Liver (tissue), 8 donors: ENCODE measurements at regions not wholly inside any gene's neighbourhood (a gene's known extent, or its start where the extent isn't known, plus 50 kb on each side); places are given as distances from the start of the nearest gene placed in this dataset.

Experiments used
- DNase-seq: peaks from one replicate; pipeline ENCODE4 v3.0.0-alpha.2; 2017; ENCODE audit warnings: low spot score
- H3K27ac ChIP-seq, 2 donors: one replicate each; pipeline ENCODE4 v1.7.0; 2013; ENCODE audit warnings: inconsistent platforms in 2 of 2, low read length in 2 of 2, control low read depth in 1 of 2, low read depth in 1 of 2, mild to moderate bottlenecking in 1 of 2
- H3K27me3 ChIP-seq, 4 donors: one replicate each; pipeline versions ENCODE4 v1.6.1 to v1.7.0; 2013; ENCODE audit warnings: low read length in 3 of 4, inconsistent platforms in 1 of 4, mild to moderate bottlenecking in 1 of 4, moderate library complexity in 1 of 4; ENCODE audit not compliant: control insufficient read depth in 4 of 4, insufficient read depth in 4 of 4
- H3K36me3 ChIP-seq, 4 donors: one replicate each; pipeline versions ENCODE4 v1.6.1 to v1.7.0; 2013; ENCODE audit warnings: low read length in 3 of 4, mild to moderate bottlenecking in 3 of 4, low read depth in 1 of 4, moderate library complexity in 1 of 4; ENCODE audit not compliant: control insufficient read depth in 4 of 4, insufficient read depth in 3 of 4
- H3K4me1 ChIP-seq, 4 donors: one replicate each; pipeline versions ENCODE4 v1.6.1 to v1.7.0; 2013; ENCODE audit warnings: low read length in 3 of 4, mild to moderate bottlenecking in 3 of 4, moderate library complexity in 1 of 4; ENCODE audit not compliant: control insufficient read depth in 4 of 4, insufficient read depth in 4 of 4
- H3K4me3 ChIP-seq, 3 donors: one replicate each; pipeline versions ENCODE4 v1.6.1 to v1.7.0; 2013; ENCODE audit warnings: low read length in 3 of 3, control low read depth in 1 of 3, low read depth in 1 of 3, mild to moderate bottlenecking in 1 of 3
- H3K9ac ChIP-seq, 2 donors: one replicate each; pipeline ENCODE4 v1.7.0; 2013; ENCODE audit warnings: low read length in 2 of 2, mild to moderate bottlenecking in 2 of 2, moderate library complexity in 2 of 2, control low read depth in 1 of 2, low read depth in 1 of 2
- H3K9me3 ChIP-seq, 4 donors: one replicate each; pipeline versions ENCODE4 v1.6.1 to v1.7.0; 2013; ENCODE audit warnings: low read length in 3 of 4; ENCODE audit not compliant: control insufficient read depth in 4 of 4
- ATF3 ChIP-seq: IDR thresholded peaks from 2 replicates; pipeline ENCODE4 v1.6.1; 2016; ENCODE audit warnings: antibody characterized with exemption
- EGR1 ChIP-seq, 2 donors: IDR thresholded peaks; 2 replicates each; pipeline ENCODE4 v1.6.1; 2016 to 2018; ENCODE audit warnings: antibody characterized with exemption in 2 of 2, low read depth in 2 of 2
- FOXA1 ChIP-seq: IDR thresholded peaks from 2 replicates; pipeline ENCODE4 v1.6.1; 2016; ENCODE audit warnings: antibody characterized with exemption
- FOXA2 ChIP-seq: IDR thresholded peaks from 2 replicates; pipeline ENCODE4 v1.6.1; 2016; ENCODE audit warnings: antibody characterized with exemption
- GABPA ChIP-seq, 2 donors: IDR thresholded peaks in 1 of 2; conservative IDR thresholded peaks in 1 of 2; 2 replicates each; pipeline ENCODE4 v1.6.1; 2016; ENCODE audit warnings: antibody characterized with exemption in 2 of 2, mild to moderate bottlenecking in 1 of 2, moderate library complexity in 1 of 2
- HNF4G ChIP-seq: IDR thresholded peaks from 2 replicates; pipeline ENCODE4 v1.6.1; 2016; ENCODE audit warnings: antibody characterized with exemption
- JUND ChIP-seq, 2 donors: IDR thresholded peaks; 2 replicates each; pipeline ENCODE4 v1.6.1; 2016; ENCODE audit warnings: antibody characterized with exemption in 2 of 2
- NR2F2 ChIP-seq: IDR thresholded peaks from 2 replicates; pipeline ENCODE4 v1.6.1; 2016; ENCODE audit warnings: antibody characterized with exemption
- RAD21 ChIP-seq, 2 donors: IDR thresholded peaks; 2 replicates each; pipeline ENCODE4 v1.6.1; 2016; ENCODE audit warnings: antibody characterized with exemption in 2 of 2, mild to moderate bottlenecking in 2 of 2
- REST ChIP-seq: IDR thresholded peaks from 2 replicates; pipeline ENCODE4 v1.6.1; 2016; ENCODE audit warnings: antibody characterized with exemption, mild to moderate bottlenecking
- RXRA ChIP-seq, 2 donors: IDR thresholded peaks; 2 replicates each; pipeline ENCODE4 v1.6.1; 2017 to 2018; ENCODE audit warnings: antibody characterized with exemption in 2 of 2, mild to moderate bottlenecking in 1 of 2
- SP1 ChIP-seq: IDR thresholded peaks from 2 replicates; pipeline ENCODE4 v1.6.1; 2018; ENCODE audit warnings: antibody characterized with exemption, mild to moderate bottlenecking
- TAF1 ChIP-seq: conservative IDR thresholded peaks from 2 replicates; pipeline ENCODE4 v1.6.1; 2016; ENCODE audit warnings: antibody characterized with exemption, mild to moderate bottlenecking
- YY1 ChIP-seq: IDR thresholded peaks from 2 replicates; pipeline ENCODE4 v1.6.1; 2016; ENCODE audit warnings: antibody characterized with exemption, mild to moderate bottlenecking
- ZBTB33 ChIP-seq: IDR thresholded peaks from 2 replicates; pipeline ENCODE4 v1.6.1; 2016; ENCODE audit warnings: antibody characterized with exemption
- WGBS: extraction: QIAGEN DNeasy Blood & Tissue Kit; methylation state at CpG from one replicate; pipeline ENCODE4 v1.1.7; 2013; 5-methylcytosine and 5-hydroxymethylcytosine counted together
- TF ChIP-seq, protein P1 (sequence below): IDR thresholded peaks from 2 replicates; pipeline ENCODE4 v1.6.1; 2016; ENCODE audit warnings: antibody characterized with exemption
- TF ChIP-seq, protein P2 (sequence below): fragments of 150-350 bp; IDR thresholded peaks from 2 replicates; pipeline ENCODE4 v1.5.1; 2017; ENCODE audit warnings: improper control_type of control experiment, low read depth, low read length; ENCODE audit not compliant: missing input control
- donor health status: healthy.
- donor health status: healthy.
- donor health status: healthy.
- donor health status: healthy.
- donor health status: healthy.

- TF ChIP-seq GABPA (IDR thresholded peaks at IDR 0.05 in 1 of 2, conservative IDR thresholded peaks at IDR 0.05 in 1 of 2) (no peak), JUND (IDR thresholded peaks at IDR 0.05) (peak; percentile 85 to 91), NR2F2 (no peak), TAF1 (no peak), FOXA2 (no peak)
These were observed 84.5 kb upstream of the MAML3 start (continued) for GRCh38 chr4:140238351-140239056.

DNA sequence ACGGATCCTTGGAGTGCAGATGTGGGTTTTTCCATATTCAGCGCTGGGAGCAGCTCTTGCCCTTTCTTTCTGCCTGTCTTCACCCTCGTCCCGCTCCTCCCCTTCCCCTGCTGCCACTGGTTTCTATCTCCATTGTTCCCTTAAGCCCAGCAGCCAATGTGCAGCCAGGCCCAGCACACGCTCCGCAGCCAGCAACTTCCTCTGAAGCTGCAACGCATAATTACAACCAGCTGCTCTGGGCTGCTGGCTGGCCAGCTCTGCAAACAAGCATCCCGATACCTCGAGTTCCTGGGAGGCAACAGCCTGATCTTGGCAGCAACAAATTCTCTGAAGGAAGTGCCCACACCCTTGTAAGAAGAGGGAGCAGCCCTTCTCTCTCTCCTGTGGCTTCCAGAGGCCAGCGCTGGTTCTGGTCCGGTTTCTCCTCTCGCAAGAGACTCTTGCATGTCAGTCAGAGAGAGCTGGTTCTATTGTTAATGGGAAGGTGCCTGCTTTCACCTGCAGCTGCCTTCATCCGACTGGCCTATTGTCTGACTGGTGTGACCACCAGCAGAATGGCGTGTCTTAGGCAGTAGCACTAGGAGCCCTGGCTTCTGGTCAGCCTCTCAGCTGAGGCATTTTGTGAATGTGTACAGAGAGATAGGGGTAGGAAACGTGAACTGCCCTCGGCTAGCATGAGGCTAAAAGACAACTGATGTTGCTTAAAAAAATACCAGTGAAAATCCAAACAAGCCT is 83.8 kb upstream of the MAML3 start:
- Histone ChIP-seq H3K27me3 (no peaks in the 10 kb centered on the region), H3K27ac (peak overlapping the region; percentile 70 to 83), H3K9ac (no peak overlapping the region), H3K4me3 (no peak overlapping the region), H3K36me3 (no peaks in the 10 kb centered on the region), H3K4me1 (peaks cover 10 to 29% (median 13%) of the 10 kb centered on the region in 4 donors), H3K9me3 (no peaks in the 10 kb centered on the region)
- DNase-seq = no peak
- TF ChIP-seq RXRA (IDR thresholded peaks at IDR 0.05) (no peak), RAD21 (IDR thresholded peaks at IDR 0.05) (peak in 1 of 2 donors; percentile 6)
- 47% methylated on average over 16 of the region's 16 CpGs for WGBS

- peaks cover 10 to 29% (median 13%) of the 10 kb centered on the region in 4 donors for H3K4me1 ChIP-seq
- no peak for TF ChIP-seq ATF3
- no peak for TF ChIP-seq SP1
- TF ChIP-seq TAF1 = no peak
- TF ChIP-seq NR2F2 = no peak
- no peak for TF ChIP-seq REST
- TF ChIP-seq EGR1 (IDR thresholded peaks at IDR 0.05; ENCODE audit: low read depth in 2 of 2) = no peak
- TF ChIP-seq ZBTB33 = no peak
- no peak for TF ChIP-seq RXRA (IDR thresholded peaks at IDR 0.05)
- TF ChIP-seq GABPA (IDR thresholded peaks at IDR 0.05 in 1 of 2, conservative IDR thresholded peaks at IDR 0.05 in 1 of 2) = no peak
- no peak for TF ChIP-seq HNF4G
- TF ChIP-seq JUND (IDR thresholded peaks at IDR 0.05) = no peak
- TF ChIP-seq FOXA1 = no peak
- TF ChIP-seq, protein P1, sequence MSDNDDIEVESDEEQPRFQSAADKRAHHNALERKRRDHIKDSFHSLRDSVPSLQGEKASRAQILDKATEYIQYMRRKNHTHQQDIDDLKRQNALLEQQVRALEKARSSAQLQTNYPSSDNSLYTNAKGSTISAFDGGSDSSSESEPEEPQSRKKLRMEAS = no peak
- TF ChIP-seq RAD21 (IDR thresholded peaks at IDR 0.05) = no peak
- no peak for TF ChIP-seq YY1
- TF ChIP-seq, protein P2, sequence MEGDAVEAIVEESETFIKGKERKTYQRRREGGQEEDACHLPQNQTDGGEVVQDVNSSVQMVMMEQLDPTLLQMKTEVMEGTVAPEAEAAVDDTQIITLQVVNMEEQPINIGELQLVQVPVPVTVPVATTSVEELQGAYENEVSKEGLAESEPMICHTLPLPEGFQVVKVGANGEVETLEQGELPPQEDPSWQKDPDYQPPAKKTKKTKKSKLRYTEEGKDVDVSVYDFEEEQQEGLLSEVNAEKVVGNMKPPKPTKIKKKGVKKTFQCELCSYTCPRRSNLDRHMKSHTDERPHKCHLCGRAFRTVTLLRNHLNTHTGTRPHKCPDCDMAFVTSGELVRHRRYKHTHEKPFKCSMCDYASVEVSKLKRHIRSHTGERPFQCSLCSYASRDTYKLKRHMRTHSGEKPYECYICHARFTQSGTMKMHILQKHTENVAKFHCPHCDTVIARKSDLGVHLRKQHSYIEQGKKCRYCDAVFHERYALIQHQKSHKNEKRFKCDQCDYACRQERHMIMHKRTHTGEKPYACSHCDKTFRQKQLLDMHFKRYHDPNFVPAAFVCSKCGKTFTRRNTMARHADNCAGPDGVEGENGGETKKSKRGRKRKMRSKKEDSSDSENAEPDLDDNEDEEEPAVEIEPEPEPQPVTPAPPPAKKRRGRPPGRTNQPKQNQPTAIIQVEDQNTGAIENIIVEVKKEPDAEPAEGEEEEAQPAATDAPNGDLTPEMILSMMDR = no peak
- no peaks in the 10 kb centered on the region for H3K36me3 ChIP-seq
- WGBS = 79% methylated on average over 9 of the region's 9 CpGs
- no peak overlapping the region for H3K27ac ChIP-seq
- no peaks in the 10 kb centered on the region for H3K9me3 ChIP-seq
- DNase-seq = no peak
- no peaks in the 10 kb centered on the region for H3K27me3 ChIP-seq
- H3K9ac ChIP-seq = no peak overlapping the region
- no peak overlapping the region for H3K4me3 ChIP-seq
These were observed 82.7 kb upstream of the MAML3 start for GRCh38 chr4:140236654-140237169.
